SK-N-SH treated with all-trans-retinoic acid at 6 μM for 48 hours (cell line): ENCODE measurements at regions not wholly inside any gene's neighbourhood (a gene's known extent, or its start where the extent isn't known, plus 50 kb on each side); places are given as distances from the start of the nearest gene placed in this dataset.

Source experiments
- ARNTL ChIP-seq: fragments of 450-650 bp; formaldehyde crosslinking; IDR thresholded peaks from 2 replicates; pipeline ENCODE4 v1.5.0; 2020; ENCODE audit warnings: low read depth, mild to moderate bottlenecking, moderate library complexity, borderline replicate concordance
- BACH2 ChIP-seq: fragments of 250-450 bp; sonication (Bioruptor Pico); IDR thresholded peaks from 2 replicates; pipeline ENCODE4 v1.9.0; 2021; ENCODE audit warnings: mild to moderate bottlenecking, borderline replicate concordance
- CREB5 ChIP-seq: fragments of 250-450 bp; sonication (Bioruptor Pico); IDR thresholded peaks from 2 replicates; pipeline ENCODE4 v1.5.1; 2020; ENCODE audit warnings: low read depth, mild to moderate bottlenecking, moderate library complexity
- ESRRG ChIP-seq: fragments of 250-450 bp; sonication (Bioruptor Pico); IDR thresholded peaks from 2 replicates; pipeline ENCODE4 v1.6.1; 2021; ENCODE audit warnings: mild to moderate bottlenecking
- PPARA ChIP-seq: fragments of 250-450 bp; sonication (Bioruptor Pico); IDR thresholded peaks from 2 replicates; pipeline ENCODE4 v1.5.0; 2020; ENCODE audit warnings: mild to moderate bottlenecking, borderline replicate concordance
- RARB ChIP-seq: fragments of 250-450 bp; sonication (Bioruptor Pico); IDR thresholded peaks from 2 replicates; pipeline ENCODE4 v1.8.0; 2021; ENCODE audit warnings: mild to moderate bottlenecking, moderate library complexity
- SNAI2 ChIP-seq: fragments of 250-450 bp; sonication (Bioruptor Pico); IDR thresholded peaks from 2 replicates; pipeline ENCODE4 v1.5.0; 2020; ENCODE audit warnings: mild to moderate bottlenecking, moderate library complexity
- TOX ChIP-seq: fragments of 250-450 bp; sonication (Bioruptor Pico); IDR thresholded peaks from 2 replicates; pipeline ENCODE4 v1.8.0; 2021; ENCODE audit warnings: mild to moderate bottlenecking, moderate library complexity, borderline replicate concordance
- ZFP30 ChIP-seq: fragments of 450-650 bp; formaldehyde crosslinking; IDR thresholded peaks from 2 replicates; pipeline ENCODE4 v1.5.0; 2022; ENCODE audit warnings: mild to moderate bottlenecking, moderate library complexity
- ZNF565 ChIP-seq: fragments of 450-650 bp; formaldehyde crosslinking; conservative IDR thresholded peaks from 2 replicates; pipeline ENCODE4 v1.5.0; 2020; ENCODE audit warnings: low read depth, mild to moderate bottlenecking, moderate library complexity
- ZNF8 ChIP-seq: fragments of 450-650 bp; formaldehyde crosslinking; IDR thresholded peaks from 2 replicates; pipeline ENCODE4 v1.5.0; 2020; ENCODE audit warnings: mild to moderate bottlenecking, moderate library complexity
- TF ChIP-seq, protein P1 (sequence below): fragments of 250-450 bp; sonication (Bioruptor Pico); IDR thresholded peaks from 2 replicates; pipeline ENCODE4 v1.8.0; 2020; ENCODE audit warnings: mild to moderate bottlenecking, moderate library complexity, borderline replicate concordance

- TF ChIP-seq TOX (CRISPR knock-in tag) (no peak), ZNF565 (no peak), RARB (CRISPR knock-in tag) (no peak), CREB5 (no peak), BACH2 (no peak), PPARA (CRISPR knock-in tag) (no peak), ARNTL (CRISPR knock-in tag) (no peak), SNAI2 (CRISPR knock-in tag) (no peak), ZNF8 (CRISPR knock-in tag) (no peak), ESRRG (CRISPR knock-in tag) (no peak), ZFP30 (CRISPR knock-in tag) (no peak)
- TF ChIP-seq, protein P1, sequence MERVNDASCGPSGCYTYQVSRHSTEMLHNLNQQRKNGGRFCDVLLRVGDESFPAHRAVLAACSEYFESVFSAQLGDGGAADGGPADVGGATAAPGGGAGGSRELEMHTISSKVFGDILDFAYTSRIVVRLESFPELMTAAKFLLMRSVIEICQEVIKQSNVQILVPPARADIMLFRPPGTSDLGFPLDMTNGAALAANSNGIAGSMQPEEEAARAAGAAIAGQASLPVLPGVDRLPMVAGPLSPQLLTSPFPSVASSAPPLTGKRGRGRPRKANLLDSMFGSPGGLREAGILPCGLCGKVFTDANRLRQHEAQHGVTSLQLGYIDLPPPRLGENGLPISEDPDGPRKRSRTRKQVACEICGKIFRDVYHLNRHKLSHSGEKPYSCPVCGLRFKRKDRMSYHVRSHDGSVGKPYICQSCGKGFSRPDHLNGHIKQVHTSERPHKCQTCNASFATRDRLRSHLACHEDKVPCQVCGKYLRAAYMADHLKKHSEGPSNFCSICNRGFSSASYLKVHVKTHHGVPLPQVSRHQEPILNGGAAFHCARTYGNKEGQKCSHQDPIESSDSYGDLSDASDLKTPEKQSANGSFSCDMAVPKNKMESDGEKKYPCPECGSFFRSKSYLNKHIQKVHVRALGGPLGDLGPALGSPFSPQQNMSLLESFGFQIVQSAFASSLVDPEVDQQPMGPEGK (CRISPR knock-in tag) = no peak
Measured at GRCh38 chr6:115634887-115635286, 425.8 kb downstream of the FRK start.
